ENCODE measurements at regions not wholly inside any gene's neighbourhood (a gene's known extent, or its start where the extent isn't known, plus 50 kb on each side); places are given as distances from the start of the nearest gene placed in this dataset.

DNA sequence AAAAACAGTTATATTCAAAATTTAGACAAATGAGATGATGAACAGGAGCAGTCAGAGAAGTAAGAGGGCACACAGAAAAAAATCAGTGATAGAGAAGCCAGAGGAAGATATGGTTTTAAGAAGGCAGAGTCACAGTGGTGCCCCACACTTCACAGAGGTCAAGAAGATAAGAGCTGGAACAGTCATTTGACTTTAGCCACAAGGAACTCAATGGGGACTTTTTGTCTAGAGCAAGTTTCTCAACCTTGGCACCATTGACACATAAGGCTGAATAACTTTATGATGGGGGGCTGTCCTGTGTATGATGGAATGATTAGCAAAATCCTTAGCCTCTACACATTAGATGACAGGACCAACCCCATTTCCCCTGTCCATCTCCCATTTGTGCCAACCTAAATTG, 172.8 kb upstream of the PLEKHG7 start:
- Mint-ChIP-seq H3K36me3 (ENCODE audit: insufficient read depth, unreplicated experiment) (no peaks in the 10 kb centered on the region), H3K27ac (ENCODE audit: low read depth, unreplicated experiment) (no peak overlapping the region), H3K4me1 (ENCODE audit: insufficient read depth, unreplicated experiment) (no peaks in the 10 kb centered on the region), H3K27me3 (ENCODE audit: insufficient read depth, unreplicated experiment) (no peaks in the 10 kb centered on the region), H3K4me3 (ENCODE audit: unreplicated experiment) (no peak overlapping the region), H3K9me3 (ENCODE audit: unreplicated experiment) (no peaks in the 10 kb centered on the region)
- no peak for DNase-seq (ENCODE audit: unreplicated experiment)
- ChIA-PET CTCF (no interaction called here), POLR2A (interaction anchor here (1.1 kb wide), 1 partner anchor 226 kb away, joined by 4 read pairs; no protein-coding TSS in a partner anchor)
- TF ChIP-seq, protein P1, sequence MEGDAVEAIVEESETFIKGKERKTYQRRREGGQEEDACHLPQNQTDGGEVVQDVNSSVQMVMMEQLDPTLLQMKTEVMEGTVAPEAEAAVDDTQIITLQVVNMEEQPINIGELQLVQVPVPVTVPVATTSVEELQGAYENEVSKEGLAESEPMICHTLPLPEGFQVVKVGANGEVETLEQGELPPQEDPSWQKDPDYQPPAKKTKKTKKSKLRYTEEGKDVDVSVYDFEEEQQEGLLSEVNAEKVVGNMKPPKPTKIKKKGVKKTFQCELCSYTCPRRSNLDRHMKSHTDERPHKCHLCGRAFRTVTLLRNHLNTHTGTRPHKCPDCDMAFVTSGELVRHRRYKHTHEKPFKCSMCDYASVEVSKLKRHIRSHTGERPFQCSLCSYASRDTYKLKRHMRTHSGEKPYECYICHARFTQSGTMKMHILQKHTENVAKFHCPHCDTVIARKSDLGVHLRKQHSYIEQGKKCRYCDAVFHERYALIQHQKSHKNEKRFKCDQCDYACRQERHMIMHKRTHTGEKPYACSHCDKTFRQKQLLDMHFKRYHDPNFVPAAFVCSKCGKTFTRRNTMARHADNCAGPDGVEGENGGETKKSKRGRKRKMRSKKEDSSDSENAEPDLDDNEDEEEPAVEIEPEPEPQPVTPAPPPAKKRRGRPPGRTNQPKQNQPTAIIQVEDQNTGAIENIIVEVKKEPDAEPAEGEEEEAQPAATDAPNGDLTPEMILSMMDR (IDR thresholded peaks at IDR 0.05; ENCODE audit: unreplicated experiment), result no peak
- intact Hi-C loops (cut with micrococcal nuclease), result no loop called here
- no TSS peak for BruUV-seq (replicated peaks)

DNA sequence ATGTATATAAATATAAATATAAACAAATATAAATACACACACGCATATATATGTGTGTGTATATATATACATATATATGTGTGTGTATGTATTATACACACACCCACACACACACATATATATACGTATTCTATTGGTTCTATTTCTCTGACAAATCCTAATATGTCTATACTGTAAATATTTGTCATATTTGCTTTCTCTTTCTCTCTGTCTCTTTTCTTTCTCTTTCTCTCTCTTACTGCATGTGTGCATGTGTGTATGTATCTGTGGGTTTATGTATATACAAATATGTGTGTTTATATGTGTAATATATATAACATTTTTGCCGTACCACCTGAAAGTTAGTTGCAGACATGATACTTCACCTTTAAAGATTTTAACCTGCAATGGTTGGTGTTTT, 174.2 kb upstream of the PLEKHG7 start:
- H3K36me3 Mint-ChIP-seq (ENCODE audit: insufficient read depth, unreplicated experiment), result no peaks in the 10 kb centered on the region
- TF ChIP-seq, protein P1 (IDR thresholded peaks at IDR 0.05; ENCODE audit: unreplicated experiment), result no peak
- BruUV-seq (replicated peaks), result no TSS peak

DNA sequence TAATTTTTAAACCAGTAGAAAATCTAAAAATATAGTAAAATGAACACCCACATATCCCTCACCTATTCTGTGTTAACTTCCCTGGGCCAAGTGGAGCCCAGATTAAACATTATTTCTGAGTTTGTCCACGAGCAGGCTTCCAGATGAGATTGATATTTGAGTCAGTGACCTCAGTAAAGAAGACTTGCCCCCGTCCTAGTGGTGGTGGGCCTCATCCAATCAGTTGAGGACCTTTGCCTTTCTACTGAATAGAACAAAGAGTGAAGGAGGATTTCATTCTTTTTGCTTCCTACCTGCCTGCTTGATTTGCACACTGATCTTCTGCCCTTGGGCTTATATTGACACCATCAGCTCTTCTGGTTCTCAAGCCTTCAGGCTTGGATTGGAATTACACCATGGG, 174.7 kb upstream of the PLEKHG7 start:
- no TSS peak for BruUV-seq (replicated peaks)
- H3K4me3 Mint-ChIP-seq (ENCODE audit: unreplicated experiment), result no peak overlapping the region
- peaks cover 8% of the 10 kb centered on the region for H3K9me3 Mint-ChIP-seq (ENCODE audit: unreplicated experiment)
- H3K4me1 Mint-ChIP-seq (ENCODE audit: insufficient read depth, unreplicated experiment), result no peaks in the 10 kb centered on the region
- no peak for DNase-seq (ENCODE audit: unreplicated experiment)
- intact Hi-C loops (cut with micrococcal nuclease), result no loop called here
- ChIA-PET POLR2A (no interaction called here), CTCF (interaction anchor here (0.7 kb wide), 1 partner anchor 1146 kb away, joined by 3 read pairs; no protein-coding TSS in a partner anchor)
- no peaks in the 10 kb centered on the region for H3K27me3 Mint-ChIP-seq (ENCODE audit: insufficient read depth, unreplicated experiment)
- no peaks in the 10 kb centered on the region for H3K36me3 Mint-ChIP-seq (ENCODE audit: insufficient read depth, unreplicated experiment)
- no peak overlapping the region for H3K27ac Mint-ChIP-seq (ENCODE audit: low read depth, unreplicated experiment)
- TF ChIP-seq, protein P1 (IDR thresholded peaks at IDR 0.05; ENCODE audit: unreplicated experiment), result no peak

More for the DNA sequence above, 174.2 kb upstream of the PLEKHG7 start:
- no peaks in the 10 kb centered on the region for H3K4me1 Mint-ChIP-seq (ENCODE audit: insufficient read depth, unreplicated experiment)
- peaks cover 7% of the 10 kb centered on the region for H3K9me3 Mint-ChIP-seq (ENCODE audit: unreplicated experiment)
- intact Hi-C loops (cut with micrococcal nuclease), result no loop called here
- no peak overlapping the region for H3K27ac Mint-ChIP-seq (ENCODE audit: low read depth, unreplicated experiment)
- H3K27me3 Mint-ChIP-seq (ENCODE audit: insufficient read depth, unreplicated experiment), result no peaks in the 10 kb centered on the region
- no peak overlapping the region for H3K4me3 Mint-ChIP-seq (ENCODE audit: unreplicated experiment)
- DNase-seq (ENCODE audit: unreplicated experiment), result no peak
- ChIA-PET POLR2A (no interaction called here), CTCF (interaction anchor here (0.7 kb wide), 1 partner anchor 1146 kb away, joined by 3 read pairs; no protein-coding TSS in a partner anchor)

DNA sequence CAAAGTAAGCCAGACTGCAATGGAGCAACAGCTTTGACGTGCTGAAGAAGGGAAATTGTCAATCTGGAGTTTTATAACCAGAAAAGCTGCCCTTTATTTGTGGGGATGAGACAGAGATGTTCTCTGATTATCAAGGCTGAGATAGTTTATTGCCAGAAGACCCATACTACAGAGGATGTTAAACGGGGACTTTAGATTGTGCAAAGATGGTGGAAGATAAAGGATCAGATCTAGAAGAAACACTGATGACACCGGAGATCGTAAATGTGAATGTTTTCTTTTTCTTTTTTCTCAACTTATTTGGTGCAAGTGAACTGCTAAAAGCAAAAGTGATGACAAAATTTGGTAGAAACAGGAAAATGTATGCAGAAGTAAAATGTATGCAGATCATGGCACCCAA, 178.3 kb upstream of the PLEKHG7 start:
- Mint-ChIP-seq H3K9me3 (ENCODE audit: unreplicated experiment) (peaks cover 8% of the 10 kb centered on the region), H3K36me3 (ENCODE audit: insufficient read depth, unreplicated experiment) (no peaks in the 10 kb centered on the region), H3K4me3 (ENCODE audit: unreplicated experiment) (no peak overlapping the region), H3K27me3 (ENCODE audit: insufficient read depth, unreplicated experiment) (no peaks in the 10 kb centered on the region), H3K27ac (ENCODE audit: low read depth, unreplicated experiment) (no peak overlapping the region), H3K4me1 (ENCODE audit: insufficient read depth, unreplicated experiment) (no peaks in the 10 kb centered on the region)
- intact Hi-C loops (cut with micrococcal nuclease), result no loop called here
- ChIA-PET CTCF (interaction anchor here (1.3 kb wide), 1 partner anchor 21 kb away, joined by 3 read pairs; no protein-coding TSS in a partner anchor), POLR2A (no interaction called here)
- no peak for DNase-seq (ENCODE audit: unreplicated experiment)
- no TSS peak for BruUV-seq (replicated peaks)
- TF ChIP-seq, protein P1 (IDR thresholded peaks at IDR 0.05; ENCODE audit: unreplicated experiment), result no peak

Measured in MCF 10A (cell line).